Left forelimb (tissue), 1 donor: ENCODE measurements at regions not wholly inside any gene's neighbourhood (a gene's known extent, or its start where the extent isn't known, plus 50 kb on each side); places are given as distances from the start of the nearest gene placed in this dataset.

ENCODE experiments used
- DNase-seq: peaks from one replicate; pipeline ENCODE4 v3.0.0-alpha.2; 2018; ENCODE audit warnings: low spot score

DNA sequence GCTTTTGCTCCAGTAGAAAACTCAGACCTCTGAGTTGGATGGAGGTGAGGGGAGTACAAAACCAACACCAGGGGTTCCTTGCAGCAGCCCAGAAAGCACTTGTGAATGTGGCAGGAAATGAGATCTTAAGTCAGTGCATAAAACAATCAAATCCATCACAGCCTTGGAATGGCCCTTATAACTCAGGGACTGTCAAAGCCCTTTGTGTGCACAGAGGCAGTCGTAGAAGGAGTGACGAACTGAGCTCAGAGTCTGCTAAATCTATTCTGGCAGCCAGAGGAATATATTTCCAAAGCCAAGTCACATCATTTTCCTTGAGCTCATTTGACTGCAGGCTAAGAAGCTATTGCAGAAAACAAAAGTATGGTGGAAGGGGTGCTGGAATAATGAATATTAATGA lies 676.6 kb downstream of the DHX35 start:
- DNase-seq: no peak

DNA sequence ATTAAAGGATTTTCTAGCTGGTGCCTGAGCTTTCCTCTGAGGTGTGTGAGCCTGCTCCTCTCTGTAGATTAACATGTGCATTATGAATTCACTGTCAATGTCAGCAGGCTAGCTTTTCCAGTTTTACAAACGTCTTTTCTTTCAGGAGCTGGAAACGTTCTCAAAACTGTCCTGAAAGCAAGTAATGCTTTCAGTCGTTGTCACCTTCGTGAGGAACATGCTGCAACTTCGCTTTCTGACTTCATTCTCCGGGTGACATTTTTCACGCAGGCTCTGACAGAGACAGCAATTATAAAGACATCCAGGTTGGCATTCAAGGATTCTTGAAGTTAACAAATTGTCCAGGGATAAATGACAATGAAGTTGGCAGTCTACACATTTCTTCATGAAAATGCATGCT lies 671.5 kb downstream of the DHX35 start:
- DNase-seq: no peak

DNA sequence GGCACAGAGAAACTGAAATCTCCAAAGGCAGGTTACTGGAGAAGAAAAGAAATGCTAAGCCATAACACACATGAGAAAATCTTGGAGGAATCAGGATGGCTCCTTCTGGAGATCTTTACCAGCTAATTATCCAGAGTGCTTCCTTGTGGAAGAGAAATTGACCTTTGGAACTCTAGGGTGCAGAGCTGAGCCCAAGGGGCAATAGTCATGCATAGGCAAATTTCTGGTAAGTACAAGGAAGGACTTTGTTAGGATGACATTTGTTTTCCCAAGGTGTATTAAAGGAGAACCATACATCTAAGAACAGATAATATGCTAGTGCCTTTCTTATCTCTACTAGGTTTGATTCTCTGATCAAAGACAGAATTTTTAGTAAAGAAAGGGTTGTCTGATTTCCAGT lies 670.6 kb downstream of the DHX35 start:
- DNase-seq: no peak

DNA sequence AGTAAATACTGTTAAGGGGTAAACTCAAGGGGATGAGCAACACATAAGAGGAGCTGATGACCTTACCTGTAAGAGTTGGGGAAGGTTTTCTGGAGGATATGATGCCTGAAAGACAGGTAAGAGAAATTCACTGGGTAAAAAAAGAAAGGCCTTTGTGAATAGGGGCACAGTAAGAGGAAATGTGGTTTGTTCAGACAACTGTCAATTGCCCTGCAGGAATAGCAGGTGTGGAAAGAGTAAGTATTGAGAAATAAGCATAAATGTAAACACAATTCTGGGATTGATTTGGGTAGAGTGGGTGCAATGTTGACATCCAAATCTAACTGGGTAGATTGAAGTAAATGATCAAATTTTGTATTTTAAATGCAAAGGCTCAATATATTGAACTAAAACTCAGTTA lies 670.0 kb downstream of the DHX35 start:
- no peak for DNase-seq

DNA sequence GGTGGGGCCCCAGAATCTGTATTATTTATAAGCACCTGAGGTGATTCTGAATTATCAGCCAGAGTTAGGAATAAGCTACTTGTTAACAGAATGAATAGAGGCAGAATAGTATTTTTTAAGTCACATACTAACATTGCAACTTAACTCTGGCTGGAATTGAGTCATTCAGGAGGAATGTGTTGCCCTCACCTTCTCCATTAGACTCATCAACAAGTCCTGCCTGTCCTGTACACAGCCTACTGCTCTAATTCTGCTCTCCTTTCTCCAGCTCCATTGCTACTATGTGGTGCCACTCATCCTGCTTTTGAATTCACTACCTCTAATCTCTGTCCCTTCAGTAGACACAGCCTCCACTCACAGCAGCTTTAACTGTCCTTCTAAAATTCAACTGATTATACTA lies 669.4 kb downstream of the DHX35 start:
- no peak for DNase-seq

DNA sequence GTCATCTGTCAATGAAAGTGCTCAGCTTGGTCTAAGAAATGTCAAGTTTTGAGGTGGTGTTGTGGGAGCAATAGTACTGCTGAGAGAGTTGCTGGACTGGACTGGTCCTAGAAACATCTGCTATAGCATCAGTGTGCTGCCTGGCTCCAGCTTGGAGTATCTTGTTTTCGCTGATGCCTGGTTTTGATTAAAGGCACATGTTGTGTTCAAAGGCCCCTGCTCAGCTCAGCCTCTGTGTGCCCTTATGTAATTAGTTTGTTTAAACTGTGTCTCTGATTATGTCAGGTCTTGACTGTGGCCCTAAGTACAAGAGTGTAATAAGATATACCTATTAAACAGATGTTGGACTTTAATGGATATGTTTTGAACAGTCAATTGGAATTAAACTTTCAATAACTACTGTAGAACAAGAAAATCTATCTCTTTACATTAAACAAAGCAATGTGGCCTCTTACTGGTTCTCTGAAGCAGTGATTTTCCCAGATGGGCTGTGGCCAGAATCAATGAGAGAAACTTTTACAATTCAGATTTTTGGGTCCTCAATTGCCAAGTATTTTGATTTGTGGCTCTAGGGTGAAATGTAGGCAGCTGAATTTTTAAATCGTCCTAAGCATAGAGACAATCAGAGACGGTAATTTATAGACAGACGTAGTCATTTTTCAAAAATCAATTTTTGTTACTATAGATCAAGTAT lies 668.2 kb downstream of the DHX35 start:
- no peak for DNase-seq

GRCh38 chr20:39627765-39628164 lies 665.6 kb downstream of the DHX35 start:
- no peak for DNase-seq

GRCh38 chr20:39624316-39624715 lies 662.2 kb downstream of the DHX35 start:
- DNase-seq: no peak

- no peak for DNase-seq
These were observed 661.6 kb downstream of the DHX35 start for GRCh38 chr20:39623584-39624234.

DNA sequence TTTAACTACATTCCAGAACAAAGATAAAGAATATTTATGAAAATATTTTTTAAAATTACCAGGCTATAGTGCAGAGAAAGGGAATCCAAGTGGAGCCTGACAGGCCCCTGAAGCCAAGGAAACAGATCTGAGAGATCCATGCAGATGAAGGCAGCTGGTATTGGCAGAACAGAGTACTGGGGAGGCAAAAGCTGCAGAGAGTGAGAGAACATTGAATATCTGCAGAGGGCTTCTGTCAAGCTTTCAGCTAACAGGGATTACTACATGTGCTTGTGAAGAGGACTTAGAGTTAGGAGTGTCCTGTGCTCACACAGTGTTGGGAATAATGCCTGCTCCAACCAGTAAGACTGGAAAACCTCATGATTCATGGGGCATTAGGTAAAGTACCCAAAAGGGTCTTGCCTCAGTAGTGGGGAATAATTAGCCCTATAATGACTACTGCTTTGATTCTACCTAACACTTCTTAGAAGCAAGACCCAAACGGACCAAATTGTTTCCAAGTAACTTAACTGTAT lies 657.2 kb downstream of the DHX35 start:
- DNase-seq: no peak

- no peak for DNase-seq
These were observed 649.8 kb downstream of the DHX35 start for GRCh38 chr20:39611901-39612300.

DNA sequence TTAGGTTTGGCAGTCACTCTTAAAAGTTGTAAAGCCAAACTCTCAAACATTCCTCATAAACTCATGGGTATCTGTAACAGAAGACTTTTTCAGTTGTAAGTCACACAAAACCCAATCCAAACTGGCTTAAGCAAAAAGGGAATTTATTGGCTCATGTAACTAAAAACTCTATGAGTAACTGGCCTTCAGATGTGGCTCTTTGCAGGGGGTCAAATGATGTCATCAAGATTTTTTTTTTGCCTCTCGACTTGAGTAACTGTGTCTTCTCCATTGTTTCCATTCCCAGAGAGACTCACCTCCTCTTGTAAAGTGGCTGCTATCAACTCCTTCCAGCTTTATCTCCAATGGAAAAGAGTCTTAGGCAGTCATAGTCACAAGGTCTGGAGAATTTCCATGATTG lies 645.0 kb downstream of the DHX35 start:
- DNase-seq: no peak

GRCh38 chr20:39605908-39606307 lies 643.8 kb downstream of the DHX35 start:
- no peak for DNase-seq

- DNase-seq: no peak
These were observed 643.2 kb downstream of the DHX35 start for GRCh38 chr20:39605361-39605760.

GRCh38 chr20:39603219-39603618 lies 641.1 kb downstream of the DHX35 start:
- DNase-seq: no peak

DNA sequence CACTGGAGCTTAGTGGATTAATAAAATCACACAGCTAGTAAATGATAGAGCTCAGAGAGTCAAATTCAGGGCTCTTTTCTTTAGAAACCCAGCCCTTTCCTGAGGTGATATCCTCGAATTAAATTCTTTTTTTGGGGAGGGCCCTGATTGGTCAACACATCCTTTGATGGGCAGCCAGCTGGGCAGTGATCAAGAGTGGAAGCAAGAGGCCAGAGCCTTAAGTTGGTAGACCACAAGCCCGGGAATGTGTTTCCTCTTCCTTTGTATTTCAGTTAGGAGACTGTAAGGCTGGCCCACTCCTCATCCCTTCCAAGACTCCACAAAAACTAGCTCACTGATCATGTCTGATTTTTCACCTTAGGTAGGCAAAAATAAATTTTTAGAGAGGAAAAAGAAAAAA lies 640.5 kb downstream of the DHX35 start:
- DNase-seq: no peak

DNA sequence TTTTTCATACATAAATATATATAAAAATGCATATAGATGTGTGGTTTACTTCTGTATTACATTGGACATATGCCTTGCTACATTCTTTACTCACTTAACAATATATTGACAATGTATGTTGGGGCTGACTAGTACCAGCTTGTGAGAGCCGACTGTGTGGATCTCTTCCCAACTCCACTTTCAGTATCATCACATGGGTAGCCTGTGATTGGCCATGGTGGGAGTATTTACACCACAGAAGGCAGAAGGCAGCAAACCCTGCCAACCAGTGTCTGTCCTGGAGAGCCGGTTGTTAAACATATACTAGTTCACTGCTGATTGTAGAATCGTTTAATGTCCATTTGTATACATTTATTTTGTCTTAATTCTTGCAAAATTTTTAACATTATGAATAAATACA lies 638.7 kb downstream of the DHX35 start:
- DNase-seq: no peak

DNA sequence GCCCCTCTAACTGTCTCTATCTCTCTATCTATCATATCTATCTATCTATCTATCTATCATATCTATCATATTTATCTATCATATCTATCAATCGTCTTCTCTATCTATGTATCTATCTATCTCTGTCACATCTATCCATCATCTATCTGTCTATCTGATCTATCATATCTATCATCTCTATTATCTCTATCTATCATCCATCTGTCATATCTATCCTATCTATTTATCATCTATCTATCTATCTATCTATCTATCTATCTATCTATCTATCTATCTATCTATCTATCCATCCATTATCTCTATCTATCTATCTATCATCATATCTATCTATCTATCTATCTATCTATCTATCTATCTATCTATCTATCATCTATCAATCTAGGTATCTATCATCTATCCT lies 638.0 kb downstream of the DHX35 start:
- DNase-seq: no peak

DNA sequence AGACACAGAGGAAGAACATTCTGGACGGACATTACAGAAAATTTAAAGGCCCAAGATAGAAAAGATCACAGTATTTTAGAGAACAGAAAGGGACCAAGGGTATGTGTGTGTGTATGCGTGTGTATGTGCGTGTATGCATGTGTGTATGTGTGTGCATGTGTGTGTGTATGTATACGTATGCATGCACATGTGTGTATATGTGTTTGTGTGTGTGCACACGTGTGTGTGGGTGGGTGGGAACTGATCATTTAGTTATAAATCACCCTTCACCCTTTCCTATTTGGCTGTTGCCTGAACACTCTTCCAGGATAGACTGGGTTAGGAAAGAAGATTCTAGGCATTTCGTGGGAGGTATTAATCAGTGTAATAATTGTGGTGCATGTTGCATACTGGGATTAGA lies 634.4 kb downstream of the DHX35 start:
- no peak for DNase-seq

DNA sequence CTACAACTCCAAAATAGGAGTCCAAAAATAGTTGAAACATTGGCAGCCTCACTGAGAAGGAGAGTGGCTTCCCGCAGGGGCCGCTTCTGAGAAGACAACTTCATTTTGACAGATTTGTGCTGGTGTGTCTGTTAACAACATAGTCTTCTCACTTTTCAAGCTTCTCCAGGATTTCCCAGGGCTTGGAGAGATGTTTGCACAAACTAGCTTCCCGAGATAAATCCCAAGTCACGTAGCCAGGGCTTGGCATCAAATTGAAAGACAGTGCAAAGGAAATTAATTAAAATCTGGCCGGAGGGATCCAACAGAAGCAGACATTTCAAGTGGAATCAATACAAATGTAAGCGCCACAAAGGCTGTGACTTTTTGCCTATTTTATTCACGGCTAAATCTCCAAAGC lies 630.2 kb downstream of the DHX35 start:
- no peak for DNase-seq

DNA sequence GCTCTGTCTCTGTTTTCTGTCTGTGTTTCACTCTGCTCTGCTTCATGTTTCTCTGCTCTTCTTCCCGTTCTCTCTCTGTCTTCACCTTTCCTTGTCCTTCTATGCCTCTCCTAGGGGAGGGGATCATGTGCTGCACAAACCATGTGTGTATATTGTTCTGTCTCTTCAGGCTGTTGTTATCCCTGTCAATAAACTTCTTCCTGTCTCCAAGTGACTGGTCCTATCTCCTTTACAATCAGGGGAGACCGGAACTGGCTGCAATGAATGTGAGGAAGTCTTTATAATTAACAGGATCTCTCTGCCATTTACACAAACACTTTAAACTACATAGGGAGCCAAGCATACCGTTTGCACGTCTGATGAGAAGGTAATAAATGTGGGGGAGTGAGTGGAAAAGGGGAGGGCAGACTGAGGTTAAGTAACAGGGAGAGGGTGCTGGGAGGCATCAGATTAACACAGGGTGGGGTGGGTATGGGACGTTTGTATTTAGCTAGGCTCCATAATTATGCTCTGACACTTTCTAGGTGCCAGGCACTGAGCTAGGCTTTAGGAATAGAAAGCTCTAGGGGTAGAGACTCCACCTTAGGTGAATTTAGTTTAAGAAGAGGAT lies 626.1 kb downstream of the DHX35 start:
- DNase-seq: no peak

GRCh38 chr20:39581034-39581433 lies 618.9 kb downstream of the DHX35 start:
- DNase-seq: no peak

GRCh38 chr20:39576771-39577170 lies 614.6 kb downstream of the DHX35 start:
- no peak for DNase-seq
